ENCODE measurements at regions not wholly inside any gene's neighbourhood (a gene's known extent, or its start where the extent isn't known, plus 50 kb on each side); places are given as distances from the start of the nearest gene placed in this dataset.

- TF ChIP-seq EZH2 (IDR thresholded peaks at IDR 0.05; ENCODE audit: borderline replicate concordance, low read length) (no peak), CTCF (IDR thresholded peaks at IDR 0.05; ENCODE audit: low read length) (no peak)
- no peak overlapping the region for H3K4me2 ChIP-seq (ENCODE audit: low read length)
- H3K4me1 ChIP-seq (ENCODE audit: insufficient read depth, low read length, severe bottlenecking) = no peaks in the 10 kb centered on the region
- no peaks in the 10 kb centered on the region for H3K9me2 ChIP-seq (ENCODE audit: low read depth, low read length)
- H4K20me1 ChIP-seq (ENCODE audit: insufficient read depth, low read length) = no peaks in the 10 kb centered on the region
- H3K27ac ChIP-seq (ENCODE audit: low read depth, low read length, poor library complexity, severe bottlenecking) = no peak overlapping the region
- no peak overlapping the region for H3K9ac ChIP-seq (ENCODE audit: low read length)
- H2AFZ ChIP-seq (ENCODE audit: low read length) = no peak overlapping the region
- no peaks in the 10 kb centered on the region for H3F3A ChIP-seq (ENCODE audit: insufficient read depth, low read length)
- no peaks in the 10 kb centered on the region for H3K27me3 ChIP-seq (ENCODE audit: insufficient read depth, low read length)
- H3K9me3 ChIP-seq (ENCODE audit: low read length) = no peaks in the 10 kb centered on the region
- no peaks in the 10 kb centered on the region for H3K79me2 ChIP-seq (ENCODE audit: insufficient read depth, low read length)
- no peak overlapping the region for H3K4me3 ChIP-seq (ENCODE audit: low read depth, low read length, poor library complexity, severe bottlenecking)
- no peaks in the 10 kb centered on the region for H3K36me3 ChIP-seq (ENCODE audit: insufficient read depth, low read length)
Measured at GRCh38 chr22:26766510-26767350, 109.3 kb downstream of the MIAT start.

- Histone ChIP-seq H2AFZ (ENCODE audit: low read length) (no peak overlapping the region), H3K4me3 (ENCODE audit: low read depth, low read length, poor library complexity, severe bottlenecking) (no peak overlapping the region), H3F3A (ENCODE audit: insufficient read depth, low read length) (no peaks in the 10 kb centered on the region), H3K4me1 (ENCODE audit: insufficient read depth, low read length, severe bottlenecking) (no peaks in the 10 kb centered on the region), H3K4me2 (ENCODE audit: low read length) (no peak overlapping the region), H3K27me3 (ENCODE audit: insufficient read depth, low read length) (no peaks in the 10 kb centered on the region), H3K9ac (ENCODE audit: low read length) (no peak overlapping the region), H3K9me2 (ENCODE audit: low read depth, low read length) (no peaks in the 10 kb centered on the region), H3K79me2 (ENCODE audit: insufficient read depth, low read length) (no peaks in the 10 kb centered on the region), H4K20me1 (ENCODE audit: insufficient read depth, low read length) (no peaks in the 10 kb centered on the region), H3K36me3 (ENCODE audit: insufficient read depth, low read length) (no peaks in the 10 kb centered on the region), H3K27ac (ENCODE audit: low read depth, low read length, poor library complexity, severe bottlenecking) (no peak overlapping the region), H3K9me3 (ENCODE audit: low read length) (no peaks in the 10 kb centered on the region)
- TF ChIP-seq EZH2 (IDR thresholded peaks at IDR 0.05; ENCODE audit: borderline replicate concordance, low read length) (no peak), CTCF (IDR thresholded peaks at IDR 0.05; ENCODE audit: low read length) (no peak)
Measured at GRCh38 chr22:26767351-26768155, 110.2 kb downstream of the MIAT start.

- Histone ChIP-seq H3K27ac (ENCODE audit: low read depth, low read length, poor library complexity, severe bottlenecking) (no peak overlapping the region), H4K20me1 (ENCODE audit: insufficient read depth, low read length) (no peaks in the 10 kb centered on the region), H3K4me1 (ENCODE audit: insufficient read depth, low read length, severe bottlenecking) (no peaks in the 10 kb centered on the region), H3K9ac (ENCODE audit: low read length) (no peak overlapping the region), H3K4me2 (ENCODE audit: low read length) (no peak overlapping the region), H3K4me3 (ENCODE audit: low read depth, low read length, poor library complexity, severe bottlenecking) (no peak overlapping the region), H3F3A (ENCODE audit: insufficient read depth, low read length) (no peaks in the 10 kb centered on the region), H3K9me3 (ENCODE audit: low read length) (no peaks in the 10 kb centered on the region), H3K36me3 (ENCODE audit: insufficient read depth, low read length) (no peaks in the 10 kb centered on the region), H3K27me3 (ENCODE audit: insufficient read depth, low read length) (no peaks in the 10 kb centered on the region), H3K9me2 (ENCODE audit: low read depth, low read length) (no peaks in the 10 kb centered on the region), H3K79me2 (ENCODE audit: insufficient read depth, low read length) (no peaks in the 10 kb centered on the region), H2AFZ (ENCODE audit: low read length) (no peak overlapping the region)
- TF ChIP-seq CTCF (IDR thresholded peaks at IDR 0.05; ENCODE audit: low read length) (no peak), EZH2 (IDR thresholded peaks at IDR 0.05; ENCODE audit: borderline replicate concordance, low read length) (no peak)
Measured at GRCh38 chr22:26768156-26768515, 110.7 kb downstream of the MIAT start.

Data from OCI-LY1 (cell line).